ENCODE measurements at regions not wholly inside any gene's neighbourhood (a gene's known extent, or its start where the extent isn't known, plus 50 kb on each side); places are given as distances from the start of the nearest gene placed in this dataset.

GRCh38 chr7:128145191-128145590, 95.9 kb upstream of the LEP start:
- DNase-seq: no peak

DNA sequence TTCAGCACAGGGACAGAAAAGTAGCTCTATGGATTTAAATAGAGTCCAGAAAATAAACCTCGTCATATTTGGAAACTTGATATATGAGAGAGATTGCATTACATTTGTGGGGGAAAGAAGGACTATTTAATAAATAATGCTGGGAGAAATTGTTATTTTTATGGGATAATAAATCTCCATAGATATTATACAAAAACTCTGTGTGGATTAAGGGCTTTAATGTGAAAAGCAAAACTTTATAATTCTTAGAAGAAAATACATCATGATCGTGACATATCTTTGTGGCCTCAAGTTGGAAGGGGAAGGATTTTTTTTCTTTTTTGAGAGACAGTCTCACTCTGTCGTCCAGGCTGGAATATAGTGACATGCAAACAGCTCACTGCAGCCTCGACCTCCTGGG, 95.0 kb upstream of the LEP start:
- no peak for DNase-seq

- DNase-seq: peak; percentile 69
Measured at GRCh38 chr7:128148676-128149075, 92.4 kb upstream of the LEP start.

- no peak for DNase-seq
Measured at GRCh38 chr7:128150223-128150865, 90.7 kb upstream of the LEP start.

- DNase-seq: no peak
Measured at GRCh38 chr7:128151635-128152034, 89.4 kb upstream of the LEP start.

- no peak for DNase-seq
Measured at GRCh38 chr7:128152721-128153120, 88.4 kb upstream of the LEP start.

- no peak for DNase-seq
Measured at GRCh38 chr7:128153436-128153835, 87.6 kb upstream of the LEP start.

DNA sequence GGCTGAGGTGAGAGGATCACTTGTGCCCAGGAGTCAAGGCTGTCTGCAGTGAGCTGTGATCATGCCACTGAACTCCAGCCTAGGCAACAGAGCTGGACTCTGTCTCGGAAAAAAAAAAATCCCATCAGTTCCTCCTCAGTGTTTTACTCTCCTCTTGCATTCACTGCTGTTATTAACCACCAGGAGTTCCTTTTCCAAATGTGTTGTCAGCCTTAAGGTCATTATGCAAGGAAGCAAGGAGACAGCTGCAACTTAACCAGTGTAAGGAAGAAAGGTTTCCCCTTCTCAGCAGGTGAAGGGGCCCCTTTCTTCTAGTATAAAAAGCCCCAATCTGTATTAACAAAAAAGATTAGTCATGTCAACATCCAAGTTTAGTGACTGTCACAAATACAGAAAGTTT, 86.6 kb upstream of the LEP start:
- DNase-seq: no peak

DNA sequence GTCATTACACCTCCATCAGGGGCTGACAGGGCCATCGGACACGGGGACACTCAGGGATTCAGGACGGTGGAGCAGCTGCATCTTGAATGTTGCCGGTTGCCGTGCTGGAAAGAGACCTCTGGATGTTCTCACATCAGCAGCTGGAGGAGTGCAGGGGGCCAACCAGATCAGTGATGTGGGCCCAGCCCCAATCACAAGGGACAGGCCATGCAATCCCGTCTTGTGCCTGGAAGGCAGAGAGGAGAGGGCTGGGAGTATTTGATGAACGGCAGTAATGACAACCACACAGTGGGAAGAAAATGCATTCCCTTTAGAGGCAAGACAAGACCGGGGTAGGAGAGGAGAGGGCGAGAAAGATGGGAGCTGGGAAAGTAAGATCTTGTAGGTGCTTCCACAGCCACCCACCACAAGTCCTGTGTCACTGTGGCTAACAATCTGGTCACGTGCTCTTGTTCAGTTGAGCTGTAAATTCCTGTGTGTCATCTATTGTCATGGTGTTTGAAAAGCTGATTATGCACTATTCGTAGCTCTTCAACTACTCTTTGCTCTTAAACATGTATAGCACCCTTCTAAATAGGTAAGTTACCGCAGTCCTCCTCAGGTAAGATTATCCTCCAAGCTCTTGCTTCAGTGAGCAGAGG, 85.9 kb upstream of the LEP start:
- no peak for DNase-seq

GRCh38 chr7:128157906-128158305, 83.2 kb upstream of the LEP start:
- DNase-seq: no peak

GRCh38 chr7:128158370-128158769, 82.7 kb upstream of the LEP start:
- no peak for DNase-seq

DNA sequence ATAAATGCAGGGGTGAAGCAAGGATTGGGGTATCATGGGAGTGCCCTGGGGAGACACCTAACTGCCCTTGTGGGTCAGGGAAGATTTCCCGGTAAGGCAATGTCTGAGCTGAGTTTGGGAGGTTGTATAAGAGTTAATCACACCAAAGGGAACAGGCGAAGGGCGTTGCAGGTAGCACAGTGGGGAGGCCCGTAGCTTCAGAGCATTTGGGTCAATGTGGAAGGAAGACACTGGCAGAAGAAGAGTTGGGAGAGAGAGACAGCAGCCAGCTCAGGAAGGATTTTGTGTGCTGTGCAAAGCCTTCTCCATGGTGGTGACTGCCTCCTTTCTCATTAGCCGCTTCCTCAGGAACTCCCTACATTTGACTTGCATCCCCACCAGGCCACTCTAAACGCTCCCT, 80.8 kb upstream of the LEP start:
- DNase-seq: no peak

DNA sequence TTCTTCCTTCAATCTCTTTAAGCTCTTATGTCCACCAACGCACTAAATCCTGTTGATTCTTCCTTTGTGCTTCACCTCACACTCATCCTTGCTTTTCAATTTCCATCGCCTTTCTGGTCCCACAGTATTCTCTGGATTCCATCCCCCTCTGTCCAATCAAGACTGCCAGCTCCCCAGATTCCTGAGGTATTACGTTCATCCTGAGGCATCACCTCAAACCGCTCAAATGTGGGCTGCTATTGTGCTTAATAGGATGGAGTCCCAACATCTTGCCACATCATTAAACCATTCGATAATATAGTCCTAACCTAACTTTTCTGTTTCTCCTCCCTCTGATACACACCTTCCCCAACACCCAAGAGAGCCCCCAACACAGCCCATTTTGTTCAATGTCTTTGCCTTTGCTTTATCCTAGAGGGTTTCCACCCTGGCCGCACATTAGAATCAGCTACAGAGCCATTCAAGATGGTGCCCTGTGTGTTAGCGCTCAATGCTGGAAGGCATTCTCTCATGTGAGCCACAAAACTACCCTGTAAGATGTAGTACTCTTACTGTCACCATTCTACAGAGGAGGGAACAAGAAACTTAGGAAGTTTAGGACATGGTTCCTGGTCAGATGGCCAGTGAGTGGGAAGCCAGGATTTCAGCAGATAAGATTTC, 79.5 kb upstream of the LEP start:
- DNase-seq: no peak

GRCh38 chr7:128162666-128163065, 78.4 kb upstream of the LEP start:
- no peak for DNase-seq

DNA sequence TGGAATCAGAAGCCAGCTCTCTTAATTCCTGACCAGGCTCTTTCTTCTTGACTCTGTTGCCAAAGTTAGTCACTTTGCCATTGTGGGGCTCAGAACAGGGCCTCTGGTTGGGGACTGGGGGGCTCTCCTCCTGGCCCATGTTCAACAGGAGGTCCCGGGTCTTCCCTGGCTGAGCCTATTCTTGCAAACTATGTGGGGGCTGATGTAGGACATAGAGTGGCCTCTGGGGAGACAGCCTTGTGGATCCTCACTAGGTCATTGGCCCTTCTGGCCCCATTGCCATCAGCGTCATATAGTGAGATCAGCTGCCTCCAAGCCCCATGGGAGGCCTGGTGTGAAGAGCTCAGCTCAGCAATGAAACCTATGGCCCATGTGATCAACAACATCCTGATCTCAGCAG, 77.6 kb upstream of the LEP start:
- no peak for DNase-seq

DNA sequence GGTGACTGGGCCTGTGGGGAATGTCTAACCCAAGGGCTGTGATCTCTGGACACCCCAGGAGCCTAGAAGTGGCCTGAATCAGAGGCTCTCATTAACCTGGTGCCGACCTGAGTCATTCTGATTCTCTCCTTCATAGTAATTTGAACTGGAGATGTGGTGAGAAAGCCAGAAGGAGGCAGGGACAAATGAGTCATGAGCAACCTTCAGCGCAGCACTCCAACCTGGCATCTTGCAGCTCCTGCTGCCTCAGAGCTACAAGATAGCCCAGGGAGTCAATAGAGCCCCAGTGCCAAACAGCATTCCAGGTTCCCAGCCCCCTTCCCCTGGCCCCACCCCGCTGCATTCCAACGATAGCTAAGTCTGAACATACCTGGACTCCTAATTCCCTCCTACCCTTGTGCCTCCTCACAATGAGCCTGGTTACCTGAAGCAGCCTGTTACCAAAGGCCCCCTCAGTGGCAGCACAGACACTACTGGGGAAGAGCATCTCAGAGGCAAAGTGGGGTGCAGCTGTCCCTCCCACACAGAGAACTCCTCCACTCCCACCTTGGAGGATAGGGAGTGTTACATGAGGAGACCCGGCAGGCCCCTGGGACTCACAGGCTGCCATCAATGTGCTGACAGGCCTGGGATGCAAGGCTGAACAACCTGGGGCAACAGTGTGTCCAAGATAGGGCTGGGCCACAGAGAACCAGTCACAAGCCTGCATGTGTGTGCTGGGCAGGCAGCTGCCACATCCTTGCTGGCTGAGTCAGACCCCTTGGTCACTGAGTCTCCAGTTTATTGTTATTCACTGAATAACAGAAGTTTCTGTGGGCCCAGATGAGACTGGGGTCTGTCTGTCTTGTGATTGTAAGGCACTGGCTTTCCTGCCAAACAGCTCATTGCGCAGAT, 76.8 kb upstream of the LEP start:
- peak; percentile 19 for DNase-seq

GRCh38 chr7:128164955-128165670, 76.0 kb upstream of the LEP start:
- no peak for DNase-seq

DNA sequence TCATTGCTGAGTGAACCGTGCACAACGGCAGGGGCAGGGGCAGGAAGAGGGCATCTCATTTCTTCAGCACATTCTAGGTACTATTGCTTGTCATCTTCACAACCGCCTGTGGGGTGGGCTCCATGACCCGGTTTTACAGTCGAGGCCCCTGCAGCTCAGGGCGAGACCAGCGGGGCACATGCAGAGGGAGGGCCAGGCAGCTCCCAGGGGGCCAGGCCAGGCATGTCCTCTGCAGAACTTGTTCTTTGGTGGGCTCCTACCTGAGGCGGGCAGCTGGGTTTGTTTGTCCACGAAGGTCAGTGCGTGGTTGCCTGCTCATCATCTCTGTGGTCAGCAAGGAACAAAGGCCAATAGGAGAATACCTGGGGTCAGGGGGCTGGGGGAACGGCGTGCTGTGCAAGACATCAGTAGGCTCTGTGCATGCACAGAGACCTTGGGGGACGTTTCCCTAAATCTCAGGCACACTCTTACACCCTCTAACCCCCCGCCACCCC, 75.1 kb upstream of the LEP start:
- DNase-seq: no peak

GRCh38 chr7:128166603-128167041, 74.5 kb upstream of the LEP start:
- DNase-seq: peak; percentile 80

DNA sequence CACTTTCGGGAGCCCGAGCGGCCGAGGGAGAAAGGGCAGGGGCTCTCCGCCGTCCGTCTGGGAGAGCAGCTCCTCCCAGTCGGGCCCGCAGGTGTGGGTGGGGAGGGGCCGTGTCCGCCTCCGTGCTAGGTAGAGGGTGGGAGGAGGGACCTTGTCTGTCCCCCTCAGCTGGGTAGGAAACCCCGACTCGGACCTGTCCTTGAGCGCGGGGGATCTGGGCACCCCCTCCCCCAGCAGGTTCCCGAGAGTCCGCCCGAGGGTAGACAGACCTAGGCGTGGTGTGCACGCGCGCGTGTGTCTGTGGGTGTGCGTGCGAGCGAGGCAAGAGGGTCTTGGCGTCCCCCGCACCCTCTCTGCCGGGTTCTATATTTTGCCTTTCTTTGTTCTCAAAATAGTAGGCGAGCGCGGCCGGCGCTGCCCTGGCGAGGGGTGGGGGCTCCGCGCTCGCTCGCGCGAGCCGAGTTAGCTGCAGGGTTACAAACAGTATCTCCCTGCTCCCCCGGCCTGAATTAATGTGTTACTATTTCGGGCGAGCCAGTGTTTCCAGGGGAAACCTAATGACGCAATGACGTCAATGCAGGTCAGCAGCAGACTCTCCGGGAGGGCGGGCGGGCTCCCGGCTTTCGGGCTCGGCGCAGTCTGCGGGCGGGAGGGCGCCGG, 73.9 kb upstream of the LEP start:
- peak; percentile 94 for DNase-seq

GRCh38 chr7:128167791-128168666, 73.0 kb upstream of the LEP start:
- DNase-seq: peak; percentile 62

Data from DMS53 (cell line).